ENCODE measurements at regions not wholly inside any gene's neighbourhood (a gene's known extent, or its start where the extent isn't known, plus 50 kb on each side); places are given as distances from the start of the nearest gene placed in this dataset.

- no peak for FAIRE-seq
- no peak for DNase-seq (ENCODE audit: low spot score)
Observed at GRCh38 chr20:53702617-53703016, 109.0 kb upstream of the ZNF217 start.

- FAIRE-seq = no peak
Observed at GRCh38 chr20:53699906-53700305, 106.3 kb upstream of the ZNF217 start.

GRCh38 chr20:53699085-53699674 lies 105.5 kb upstream of the ZNF217 start:
- DNase-seq (ENCODE audit: low spot score) = no peak

More at GRCh38 chr20:53699906-53700305, 106.3 kb upstream of the ZNF217 start:
- no peak for DNase-seq (ENCODE audit: low spot score)

GRCh38 chr20:53698371-53698978 lies 104.8 kb upstream of the ZNF217 start:
- DNase-seq (ENCODE audit: low spot score) = no peak
- FAIRE-seq = no peak

More at GRCh38 chr20:53699085-53699674, 105.5 kb upstream of the ZNF217 start:
- no peak for FAIRE-seq

- no peak for FAIRE-seq
- no peak for DNase-seq (ENCODE audit: low spot score)
Observed at GRCh38 chr20:53695797-53696527, 102.3 kb upstream of the ZNF217 start.

- DNase-seq (ENCODE audit: low spot score) (no peak), FAIRE-seq (no peak)
Observed at GRCh38 chr20:53693262-53693871, 99.7 kb upstream of the ZNF217 start.

GRCh38 chr20:53692465-53693067 lies 98.9 kb upstream of the ZNF217 start:
- no peak for FAIRE-seq
- DNase-seq (ENCODE audit: low spot score) = peak; percentile 45

GRCh38 chr20:53691811-53692192 lies 98.2 kb upstream of the ZNF217 start:
- DNase-seq (ENCODE audit: low spot score) = no peak
- no peak for FAIRE-seq

- peak; percentile 79 for DNase-seq (ENCODE audit: low spot score)
- FAIRE-seq = peak; percentile 82
Observed at GRCh38 chr20:53691060-53691810, 97.6 kb upstream of the ZNF217 start.

- no peak for FAIRE-seq
Observed at GRCh38 chr20:53688085-53688484, 94.4 kb upstream of the ZNF217 start.

GRCh38 chr20:53685070-53685595 lies 91.5 kb upstream of the ZNF217 start:
- FAIRE-seq (no peak), DNase-seq (ENCODE audit: low spot score) (no peak)

More at GRCh38 chr20:53688085-53688484, 94.4 kb upstream of the ZNF217 start:
- no peak for DNase-seq (ENCODE audit: low spot score)

GRCh38 chr20:53683506-53683905 lies 89.9 kb upstream of the ZNF217 start:
- DNase-seq (ENCODE audit: low spot score) (no peak), FAIRE-seq (no peak)

GRCh38 chr20:53681352-53682212 lies 87.9 kb upstream of the ZNF217 start:
- FAIRE-seq (no peak), DNase-seq (ENCODE audit: low spot score) (no peak)

- FAIRE-seq (no peak), DNase-seq (ENCODE audit: low spot score) (no peak)
Observed at GRCh38 chr20:53679597-53680309, 86.1 kb upstream of the ZNF217 start.

- no peak for FAIRE-seq
- DNase-seq (ENCODE audit: low spot score) = no peak
Observed at GRCh38 chr20:53678990-53679596, 85.5 kb upstream of the ZNF217 start.

- DNase-seq (ENCODE audit: low spot score) (no peak), FAIRE-seq (no peak)
Observed at GRCh38 chr20:53678315-53678989, 84.8 kb upstream of the ZNF217 start.

- FAIRE-seq = peak; percentile 27
- DNase-seq (ENCODE audit: low spot score) = no peak
Observed at GRCh38 chr20:53677447-53678314, 84.0 kb upstream of the ZNF217 start.
